ENCODE measurements at regions not wholly inside any gene's neighbourhood (a gene's known extent, or its start where the extent isn't known, plus 50 kb on each side); places are given as distances from the start of the nearest gene placed in this dataset.

GRCh38 chr1:232579958-232580941, 49.7 kb downstream of the SIPA1L2 start:
- CTCF ChIA-PET, result no interaction called here
- no peak for DNase-seq
- Histone ChIP-seq H3K27me3 (ENCODE audit: insufficient read depth, low read length, poor library complexity, severe bottlenecking) (no peaks in the 10 kb centered on the region), H3K4me3 (ENCODE audit: low read length) (no peak overlapping the region), H3K27ac (ENCODE audit: low read depth, low read length) (no peak overlapping the region), H3K36me3 (ENCODE audit: insufficient read depth, low read length) (no peaks in the 10 kb centered on the region), H3K4me1 (ENCODE audit: insufficient read depth, low read length) (peaks cover 40% of the 10 kb centered on the region), H3K9me3 (ENCODE audit: low read length) (no peaks in the 10 kb centered on the region)
- no peaks in the 10 kb centered on the region for H3K36me3 Mint-ChIP-seq
- H3K4me1 Mint-ChIP-seq, result peaks cover 53 to 59% (median 56%) of the 10 kb centered on the region in 3 donors
- H3K4me3 Mint-ChIP-seq, result peak overlapping the region in 6 of 7 donors; percentile 64 to 81 (median 78)
- H3K27me3 Mint-ChIP-seq, result no peaks in the 10 kb centered on the region
- peak overlapping the region; percentile 67 to 96 (median 82) for H3K27ac Mint-ChIP-seq
- no peaks in the 10 kb centered on the region for H3K9me3 Mint-ChIP-seq
- POLR2A ChIA-PET, result no interaction called here

DNA sequence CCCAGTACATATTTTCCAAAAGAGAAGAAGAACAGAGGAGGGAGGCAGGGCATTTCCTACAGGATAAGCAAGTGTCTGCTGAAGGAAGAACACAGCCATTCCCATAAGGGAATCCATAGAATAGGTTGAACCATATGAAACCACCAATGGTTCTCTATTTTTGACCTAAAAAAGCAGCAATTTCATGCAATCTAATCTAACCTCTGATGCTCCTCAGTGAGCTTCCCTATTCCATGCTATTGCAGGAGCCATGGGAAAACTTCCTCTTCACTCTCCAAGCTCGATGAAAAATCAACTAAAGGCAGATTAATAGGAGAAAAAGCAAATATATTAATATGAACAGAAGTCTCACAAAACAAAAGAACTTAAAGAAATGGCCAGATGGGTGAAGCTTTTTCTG, 50.5 kb downstream of the SIPA1L2 start:
- H3K9me3 Mint-ChIP-seq, result no peaks in the 10 kb centered on the region
- peaks cover 58 to 67% (median 61%) of the 10 kb centered on the region in 3 donors for H3K4me1 Mint-ChIP-seq
- no peak for DNase-seq
- ChIA-PET CTCF (no interaction called here), POLR2A (interaction anchor here (0.8 kb wide), 1 partner anchor 21 kb away, joined by 3 read pairs; no protein-coding TSS in a partner anchor)
- H3K27me3 Mint-ChIP-seq, result no peaks in the 10 kb centered on the region
- peak overlapping the region; percentile 67 to 96 (median 80) for H3K27ac Mint-ChIP-seq
- no peak overlapping the region for H3K27ac ChIP-seq (ENCODE audit: low read depth, low read length)
- no peak overlapping the region for H3K4me3 ChIP-seq (ENCODE audit: low read length)
- H3K9me3 ChIP-seq (ENCODE audit: low read length), result no peaks in the 10 kb centered on the region
- peak overlapping the region; percentile 64 to 89 (median 80) for H3K4me3 Mint-ChIP-seq
- no peaks in the 10 kb centered on the region for H3K27me3 ChIP-seq (ENCODE audit: insufficient read depth, low read length, poor library complexity, severe bottlenecking)
- no peaks in the 10 kb centered on the region for H3K36me3 Mint-ChIP-seq
- H3K4me1 ChIP-seq (ENCODE audit: insufficient read depth, low read length), result peaks cover 40% of the 10 kb centered on the region
- no peaks in the 10 kb centered on the region for H3K36me3 ChIP-seq (ENCODE audit: insufficient read depth, low read length)

DNA sequence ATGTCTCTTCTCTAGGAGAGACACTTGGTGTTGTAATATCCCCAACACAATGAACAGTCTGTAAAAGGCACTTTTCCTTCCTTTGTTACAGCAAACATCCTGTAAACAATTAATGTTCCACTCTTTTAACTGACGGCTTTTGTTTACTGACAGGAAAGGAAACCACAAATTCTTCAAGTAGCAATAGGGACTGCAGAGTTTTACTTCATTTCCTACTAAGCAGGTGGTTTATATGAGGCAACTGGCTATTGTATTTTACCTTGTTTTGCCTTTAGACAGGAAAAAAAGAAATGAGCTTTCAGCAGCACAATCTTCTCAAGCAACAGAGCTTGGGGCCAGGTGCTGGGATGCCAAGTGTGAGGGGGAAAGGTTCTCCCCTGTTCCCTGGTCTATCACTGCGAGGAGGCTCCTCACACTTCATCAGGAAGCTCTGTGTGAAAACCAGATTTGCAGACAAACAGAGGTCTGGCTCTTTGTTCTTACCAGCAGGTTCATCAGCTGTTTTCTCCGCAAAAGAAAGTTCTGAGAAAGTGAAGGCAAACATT, 51.2 kb downstream of the SIPA1L2 start:
- Mint-ChIP-seq H3K27me3 (no peaks in the 10 kb centered on the region), H3K4me3 (peak overlapping the region; percentile 64 to 89 (median 80)), H3K36me3 (no peaks in the 10 kb centered on the region), H3K4me1 (peaks cover 59 to 67% (median 61%) of the 10 kb centered on the region in 3 donors), H3K9me3 (no peaks in the 10 kb centered on the region), H3K27ac (peak overlapping the region; percentile 64 to 96 (median 82))
- Histone ChIP-seq H3K9me3 (ENCODE audit: low read length) (no peaks in the 10 kb centered on the region), H3K4me3 (ENCODE audit: low read length) (no peak overlapping the region), H3K27me3 (ENCODE audit: insufficient read depth, low read length, poor library complexity, severe bottlenecking) (no peaks in the 10 kb centered on the region), H3K4me1 (ENCODE audit: insufficient read depth, low read length) (peaks cover 40% of the 10 kb centered on the region), H3K36me3 (ENCODE audit: insufficient read depth, low read length) (no peaks in the 10 kb centered on the region), H3K27ac (ENCODE audit: low read depth, low read length) (no peak overlapping the region)
- peak in 1 of 5 donors; percentile 43 for DNase-seq
- ChIA-PET CTCF (interaction anchor here (1.2 kb wide), 1 partner anchor 49 kb away, joined by 4 read pairs; no protein-coding TSS in a partner anchor), POLR2A (interaction anchor here (0.8 kb wide), 1 partner anchor 21 kb away, joined by 3 read pairs; no protein-coding TSS in a partner anchor)

DNA sequence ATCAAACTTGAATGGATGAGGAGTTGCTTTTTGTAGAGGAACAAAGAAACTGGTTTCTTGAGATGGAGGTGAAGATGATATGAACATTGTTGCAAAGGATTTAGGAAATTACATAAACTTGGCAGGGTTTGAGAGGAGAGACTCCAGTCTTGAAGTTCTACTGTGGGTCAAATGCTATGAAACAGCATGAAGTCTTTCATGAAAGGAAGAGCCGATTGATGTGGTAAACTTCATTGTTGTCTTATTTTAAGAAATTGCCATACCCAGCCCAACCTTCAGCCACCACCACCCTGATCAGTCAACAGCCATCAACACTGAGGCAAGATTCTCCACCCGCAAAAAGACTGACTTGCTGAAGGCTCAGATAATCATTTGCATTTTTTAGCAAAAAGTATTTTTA, 52.2 kb downstream of the SIPA1L2 start:
- H3K27ac ChIP-seq (ENCODE audit: low read depth, low read length), result no peak overlapping the region

GRCh38 chr1:232576537-232576936, 53.4 kb downstream of the SIPA1L2 start:
- CTCF ChIA-PET, result no interaction called here
- Mint-ChIP-seq H3K27ac (peak overlapping the region in 3 of 8 donors; percentile 18 to 85 (median 39)), H3K9me3 (no peaks in the 10 kb centered on the region), H3K27me3 (no peaks in the 10 kb centered on the region), H3K4me1 (peaks cover 64 to 70% (median 66%) of the 10 kb centered on the region in 3 donors), H3K4me3 (peak overlapping the region in 4 of 7 donors; percentile 33 to 69 (median 46)), H3K36me3 (peaks cover 0 to 4% (median 3%) of the 10 kb centered on the region in 3 donors)
- Histone ChIP-seq H3K4me3 (ENCODE audit: low read length) (no peak overlapping the region), H3K4me1 (ENCODE audit: insufficient read depth, low read length) (peaks cover 40% of the 10 kb centered on the region), H3K9me3 (ENCODE audit: low read length) (no peaks in the 10 kb centered on the region), H3K36me3 (ENCODE audit: insufficient read depth, low read length) (no peaks in the 10 kb centered on the region), H3K27me3 (ENCODE audit: insufficient read depth, low read length, poor library complexity, severe bottlenecking) (no peaks in the 10 kb centered on the region), H3K27ac (ENCODE audit: low read depth, low read length) (no peak overlapping the region)
- no peak for DNase-seq
- POLR2A ChIA-PET, result no interaction called here

More for the DNA sequence above, 52.2 kb downstream of the SIPA1L2 start:
- Mint-ChIP-seq H3K4me3 (peak overlapping the region; percentile 26 to 81 (median 75)), H3K9me3 (no peaks in the 10 kb centered on the region), H3K27me3 (no peaks in the 10 kb centered on the region), H3K36me3 (no peaks in the 10 kb centered on the region), H3K27ac (peak overlapping the region in 7 of 8 donors; percentile 40 to 78 (median 56)), H3K4me1 (peaks cover 64 to 67% (median 66%) of the 10 kb centered on the region in 3 donors)
- ChIA-PET CTCF (no interaction called here), POLR2A (no interaction called here)
- Histone ChIP-seq H3K4me3 (ENCODE audit: low read length) (no peak overlapping the region), H3K27me3 (ENCODE audit: insufficient read depth, low read length, poor library complexity, severe bottlenecking) (no peaks in the 10 kb centered on the region), H3K9me3 (ENCODE audit: low read length) (no peaks in the 10 kb centered on the region), H3K4me1 (ENCODE audit: insufficient read depth, low read length) (peaks cover 40% of the 10 kb centered on the region), H3K36me3 (ENCODE audit: insufficient read depth, low read length) (no peaks in the 10 kb centered on the region)
- no peak for DNase-seq

GRCh38 chr1:232575763-232576040, 54.2 kb downstream of the SIPA1L2 start:
- H3K27ac Mint-ChIP-seq, result peak overlapping the region; percentile 29 to 88 (median 80)
- H3K4me1 Mint-ChIP-seq, result peaks cover 60 to 71% (median 62%) of the 10 kb centered on the region in 3 donors
- H3K27me3 Mint-ChIP-seq, result no peaks in the 10 kb centered on the region
- H3K9me3 ChIP-seq (ENCODE audit: low read length), result no peaks in the 10 kb centered on the region
- CTCF ChIA-PET, result no interaction called here
- H3K27me3 ChIP-seq (ENCODE audit: insufficient read depth, low read length, poor library complexity, severe bottlenecking), result no peaks in the 10 kb centered on the region
- H3K4me3 ChIP-seq (ENCODE audit: low read length), result no peak overlapping the region
- H3K27ac ChIP-seq (ENCODE audit: low read depth, low read length), result no peak overlapping the region
- DNase-seq, result no peak
- POLR2A ChIA-PET, result no interaction called here
- peaks cover 40% of the 10 kb centered on the region for H3K4me1 ChIP-seq (ENCODE audit: insufficient read depth, low read length)
- H3K36me3 Mint-ChIP-seq, result peaks cover 0 to 5% (median 3%) of the 10 kb centered on the region in 3 donors
- H3K9me3 Mint-ChIP-seq, result peaks cover 0 to under 1% (median 0%) of the 10 kb centered on the region in 5 donors
- peak overlapping the region in 6 of 7 donors; percentile 64 to 83 (median 75) for H3K4me3 Mint-ChIP-seq
- no peaks in the 10 kb centered on the region for H3K36me3 ChIP-seq (ENCODE audit: insufficient read depth, low read length)

GRCh38 chr1:232574889-232575762, 54.8 kb downstream of the SIPA1L2 start:
- Histone ChIP-seq H3K27me3 (ENCODE audit: insufficient read depth, low read length, poor library complexity, severe bottlenecking) (no peaks in the 10 kb centered on the region), H3K9me3 (ENCODE audit: low read length) (no peaks in the 10 kb centered on the region), H3K36me3 (ENCODE audit: insufficient read depth, low read length) (no peaks in the 10 kb centered on the region), H3K4me3 (ENCODE audit: low read length) (no peak overlapping the region), H3K4me1 (ENCODE audit: insufficient read depth, low read length) (peaks cover 36% of the 10 kb centered on the region), H3K27ac (ENCODE audit: low read depth, low read length) (no peak overlapping the region)
- Mint-ChIP-seq H3K9me3 (peaks cover 0 to 2% (median 0%) of the 10 kb centered on the region in 5 donors), H3K27me3 (no peaks in the 10 kb centered on the region), H3K27ac (peak overlapping the region; percentile 45 to 88 (median 80)), H3K36me3 (peaks cover 0 to 5% (median 3%) of the 10 kb centered on the region in 3 donors), H3K4me1 (peaks cover 54 to 65% (median 56%) of the 10 kb centered on the region in 3 donors), H3K4me3 (peak overlapping the region; percentile 64 to 83 (median 75))
- no peak for DNase-seq
- ChIA-PET POLR2A (no interaction called here), CTCF (no interaction called here)

Data from CD8-positive, alpha-beta memory T cell (primary cell).